Peyer's patch (tissue), 4 donors: ENCODE measurements at regions not wholly inside any gene's neighbourhood (a gene's known extent, or its start where the extent isn't known, plus 50 kb on each side); places are given as distances from the start of the nearest gene placed in this dataset.
"Not testable (repeated sequence)": the region's sequence is repeated elsewhere in the genome, so short reads cannot be mapped to it uniquely, and the experiment has no call there.

Experiments
- CTCF ChIP-seq, 6 experiments: fragments of 450-650 bp in 4 of 6; fragments of 200-600 bp in 2 of 6; sonication (generic) in 1 of 6; IDR thresholded peaks; one replicate each; pipeline ENCODE4 v1.5.1; 2017 to 2019; ENCODE audit warnings: antibody characterized with exemption in 6 of 6, mild to moderate bottlenecking in 3 of 6, moderate library complexity in 1 of 6
- POLR2A ChIP-seq, 2 donors: fragments of 450-650 bp; IDR thresholded peaks; one replicate each; pipeline ENCODE4 v1.5.1; 2017; ENCODE audit warnings: antibody characterized with exemption in 2 of 2, mild to moderate bottlenecking in 2 of 2, moderate library complexity in 2 of 2

DNA sequence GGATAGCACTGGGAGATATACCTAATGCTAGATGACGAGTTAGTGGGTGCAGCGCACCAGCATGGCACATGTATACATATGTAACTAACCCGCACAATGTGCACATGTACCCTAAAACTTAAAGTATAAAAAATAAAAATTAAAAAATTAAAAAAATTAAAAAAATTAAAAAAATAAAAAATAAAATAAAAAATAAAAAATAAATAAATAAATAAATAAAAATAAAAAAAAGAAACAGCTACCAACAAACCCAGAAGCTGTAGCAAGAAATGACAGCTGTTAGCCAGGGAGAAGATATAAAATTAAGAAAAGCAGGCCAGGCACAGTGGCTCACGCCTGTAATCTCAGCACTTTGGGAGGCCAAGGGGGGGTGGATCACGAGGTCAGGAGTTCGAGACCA lies 361.3 kb upstream of the ATP11B start:
- TF ChIP-seq POLR2A, CTCF (IDR thresholded peaks at IDR 0.05): not testable (repeated sequence)
